Middle frontal gyrus (tissue), 1 donor: ENCODE measurements at regions not wholly inside any gene's neighbourhood (a gene's known extent, or its start where the extent isn't known, plus 50 kb on each side); places are given as distances from the start of the nearest gene placed in this dataset.
"Not testable (repeated sequence)": the region's sequence is repeated elsewhere in the genome, so short reads cannot be mapped to it uniquely, and the experiment has no call there.

Experiments
- DNase-seq: peaks from one replicate; pipeline ENCODE4 v3.0.0-alpha.2; 2015; ENCODE audit warnings: low spot score; ENCODE audit errors: extremely low spot score

GRCh38 chr16:87140211-87141200 is 176.7 kb downstream of the C16orf95 start:
- no peak for DNase-seq

- DNase-seq = no peak
Measured at GRCh38 chr16:87141402-87141801, 175.8 kb downstream of the C16orf95 start.

- DNase-seq = no peak
Measured at GRCh38 chr16:87143661-87144121, 173.5 kb downstream of the C16orf95 start.

GRCh38 chr16:87144232-87144631 is 173.0 kb downstream of the C16orf95 start:
- DNase-seq = no peak

GRCh38 chr16:87145181-87146176 is 171.7 kb downstream of the C16orf95 start:
- DNase-seq = no peak

- DNase-seq = no peak
Measured at GRCh38 chr16:87146676-87147075, 170.5 kb downstream of the C16orf95 start.

- no peak for DNase-seq
Measured at GRCh38 chr16:87149051-87149450, 168.1 kb downstream of the C16orf95 start.

GRCh38 chr16:87150262-87150661 is 166.9 kb downstream of the C16orf95 start:
- no peak for DNase-seq

GRCh38 chr16:87150681-87151280 is 166.4 kb downstream of the C16orf95 start:
- no peak for DNase-seq

GRCh38 chr16:87152221-87152755 is 164.9 kb downstream of the C16orf95 start:
- DNase-seq = no peak

GRCh38 chr16:87153326-87153725 is 163.9 kb downstream of the C16orf95 start:
- no peak for DNase-seq

GRCh38 chr16:87155315-87155714 is 161.9 kb downstream of the C16orf95 start:
- DNase-seq = not testable (repeated sequence)

- no peak for DNase-seq
Measured at GRCh38 chr16:87156195-87156594, 161.0 kb downstream of the C16orf95 start.

GRCh38 chr16:87160234-87160636 is 157.0 kb downstream of the C16orf95 start:
- no peak for DNase-seq

GRCh38 chr16:87160701-87161337 is 156.4 kb downstream of the C16orf95 start:
- DNase-seq = no peak

- not testable (repeated sequence) for DNase-seq
Measured at GRCh38 chr16:87161410-87161809, 155.8 kb downstream of the C16orf95 start.

GRCh38 chr16:87161822-87162676 is 155.1 kb downstream of the C16orf95 start:
- DNase-seq = no peak

GRCh38 chr16:87162799-87163198 is 154.4 kb downstream of the C16orf95 start:
- DNase-seq = not testable (repeated sequence)

- no peak for DNase-seq
Measured at GRCh38 chr16:87163637-87164036, 153.6 kb downstream of the C16orf95 start.
